Endothelial cell of umbilical vein (primary cell): ENCODE measurements at regions not wholly inside any gene's neighbourhood (a gene's known extent, or its start where the extent isn't known, plus 50 kb on each side); places are given as distances from the start of the nearest gene placed in this dataset.

Experiments used
- BruUV-seq: library from RNA; stranded (reverse); fragments of 400-500 nt; replicated peaks from 2 replicates; lab custom pipeline; 2021; lab: Mats Ljungman, UMichigan
- CTCF ChIA-PET: fragments of 300-600, 350-600 bp; sonication (Branson Sonifier 250); formaldehyde crosslinking; loops from one replicate; lab custom pipeline; 2021; ENCODE audit warnings: antibody characterized with exemption, inconsistent platforms; lab: Charles Lee
- POLR2A ChIA-PET: fragments of 300-600, 350-600 bp; sonication (Branson Sonifier 250); formaldehyde crosslinking; loops from one replicate; lab custom pipeline; 2021; ENCODE audit warnings: antibody characterized with exemption, inconsistent platforms; lab: Charles Lee
- DNase-seq: peaks from one replicate; pipeline ENCODE4 v3.0.0-alpha.2; 2011; ENCODE audit warnings: low read depth, low spot score
- FAIRE-seq: peaks from 2 replicates; lab custom pipeline; 2011; peaks lifted over from hg19 to GRCh38; lab: Jason Lieb, UNC
- H2AFZ ChIP-seq: 2 replicates; pipeline ENCODE4 v1.6.0; 2012; ENCODE audit warnings: low read depth, low read length, control low read depth, inconsistent platforms
- H3K27ac ChIP-seq: 2 replicates; pipeline ENCODE4 v1.5.1; 2011; ENCODE audit warnings: low read depth, mild to moderate bottlenecking, control low read depth, low read length, moderate library complexity; ENCODE audit not compliant: insufficient read depth
- H3K27me3 ChIP-seq, 2 experiments: 2 replicates each; pipeline versions ENCODE4 v1.6.0 to v1.6.1; 2011; ENCODE audit warnings: low read length in 2 of 2, mixed read lengths in 1 of 2; ENCODE audit not compliant: control insufficient read depth in 2 of 2, insufficient read depth in 2 of 2
- H3K36me3 ChIP-seq, 2 experiments: 2 replicates in 1 of 2; 3 replicates in 1 of 2; pipeline ENCODE4 v1.5.1; 2011; ENCODE audit warnings: low read length in 2 of 2, mild to moderate bottlenecking in 1 of 2, moderate library complexity in 1 of 2; ENCODE audit not compliant: control insufficient read depth in 2 of 2, insufficient read depth in 2 of 2; ENCODE audit errors: extremely low read depth in 1 of 2
- H3K4me1 ChIP-seq: 3 replicates; pipeline ENCODE4 v1.5.1; 2011; ENCODE audit warnings: mild to moderate bottlenecking, low read length; ENCODE audit not compliant: control insufficient read depth, insufficient read depth; ENCODE audit errors: extremely low read depth
- H3K4me2 ChIP-seq: 2 replicates; pipeline ENCODE4 v1.6.1; 2011; ENCODE audit warnings: low read length, control low read depth, mixed read lengths; ENCODE audit not compliant: insufficient read depth
- H3K4me3 ChIP-seq, 3 experiments: fragments of 200-600 bp in 1 of 3; sonication (generic), shearing (Covaris generic) in 1 of 3; replicated peaks in 1 of 3; 2 replicates each; pipeline ENCODE4 v1.5.1; 2011 to 2016; ENCODE audit warnings: control low read depth in 3 of 3, low read length in 3 of 3, mild to moderate bottlenecking in 2 of 3, inconsistent platforms in 1 of 3, low read depth in 1 of 3, moderate library complexity in 1 of 3; ENCODE audit not compliant: insufficient read depth in 1 of 3
- H3K79me2 ChIP-seq: 2 replicates; pipeline ENCODE4 v1.6.0; 2012; ENCODE audit warnings: low read length, inconsistent platforms; ENCODE audit not compliant: control insufficient read depth, insufficient read depth
- H3K9ac ChIP-seq: replicated peaks from 2 replicates; pipeline ENCODE3; 2011; ENCODE audit warnings: low read length, control low read depth; ENCODE audit not compliant: insufficient read depth; ENCODE audit errors: extremely low read depth
- H3K9me1 ChIP-seq: replicated peaks from 3 replicates; pipeline ENCODE4 v1.6.0; 2011; ENCODE audit warnings: mild to moderate bottlenecking, low read length; ENCODE audit not compliant: control insufficient read depth, insufficient read depth; ENCODE audit errors: extremely low read depth
- H3K9me3 ChIP-seq: replicated peaks from 2 replicates; pipeline ENCODE4 v1.5.1; 2012; ENCODE audit warnings: low read length, inconsistent platforms; ENCODE audit not compliant: control insufficient read depth, insufficient read depth
- H4K20me1 ChIP-seq: replicated peaks from 2 replicates; pipeline ENCODE3; 2011; ENCODE audit warnings: mild to moderate bottlenecking, low read length; ENCODE audit not compliant: control insufficient read depth, insufficient read depth; ENCODE audit errors: extremely low read depth
- CTCF ChIP-seq, 2 donors: IDR thresholded peaks; 1 replicate in 1 of 2; 2 replicates in 1 of 2; pipeline ENCODE4 v1.5.1; 2011; ENCODE audit warnings: low read length in 2 of 2, mild to moderate bottlenecking in 2 of 2, moderate library complexity in 2 of 2, control low read depth in 1 of 2, inconsistent platforms in 1 of 2, low read depth in 1 of 2; ENCODE audit not compliant: insufficient read depth in 1 of 2; ENCODE audit errors: extremely low read depth in 1 of 2
- EZH2 ChIP-seq: IDR thresholded peaks from 2 replicates; pipeline ENCODE4 v1.6.1; 2012; ENCODE audit warnings: borderline replicate concordance, low read depth, mild to moderate bottlenecking, moderate library complexity, low read length, inconsistent platforms; ENCODE audit not compliant: severe bottlenecking
- FOS ChIP-seq: IDR thresholded peaks from 2 replicates; pipeline ENCODE4 v1.6.1; 2011; ENCODE audit warnings: mild to moderate bottlenecking, low read length, moderate library complexity, borderline replicate concordance; ENCODE audit not compliant: insufficient read depth
- JUN ChIP-seq: IDR thresholded peaks from 2 replicates; pipeline ENCODE4 v1.6.1; 2011; ENCODE audit warnings: borderline replicate concordance, low read depth; ENCODE audit not compliant: insufficient read length, insufficient read depth
- MYC ChIP-seq: IDR thresholded peaks from one replicate; pipeline ENCODE4 v1.6.1; 2011; ENCODE audit warnings: mild to moderate bottlenecking, low read depth, low read length
- POLR2AphosphoS5 ChIP-seq: IDR thresholded peaks from 2 replicates; pipeline ENCODE4 v1.6.1; 2012; ENCODE audit warnings: low read depth, mild to moderate bottlenecking, control low read depth, low read length, moderate library complexity; ENCODE audit not compliant: insufficient read depth
- dilution Hi-C: fragments of 300-500 bp; cut with MboI; formaldehyde crosslinking; loops from one replicate; pipeline ENCODE4 v1.15.0; 2019; ENCODE audit warnings: low sequenced_read_pairs; ENCODE audit not compliant: extremely low pct_ligation_motif_present
- intact Hi-C: fragments of 100-400 bp; cut with micrococcal nuclease; formaldehyde crosslinking; loops from one replicate; pipeline ENCODE4 v1.10.0; 2022

- H3K9ac ChIP-seq = peak overlapping the region; percentile 37
- dilution Hi-C loops (no loop called here), intact Hi-C loops (loop anchor here (1.0 to 5.0 kb wide), 3 partner anchors 19 to 585 kb away; partner anchors contain the start of genes PDZD8 and RAB11FIP2)
- TF ChIP-seq CTCF (IDR thresholded peaks at IDR 0.05; ENCODE audit: extremely low read depth in 1 of 2, insufficient read depth in 1 of 2, low read depth in 1 of 2, low read length in 2 of 2) = peak in 1 of 2 donors; percentile 25
- no peak for TF ChIP-seq EZH2
- no TSS peak for BruUV-seq
- no peaks in the 10 kb centered on the region for H3K79me2 ChIP-seq
- H3K4me2 ChIP-seq = peak overlapping the region; percentile 26
- H3K27me3 ChIP-seq = peaks cover 0 to 2% of the 10 kb centered on the region in 2 experiments
- H3K9me3 ChIP-seq = no peaks in the 10 kb centered on the region
- FAIRE-seq (no peak), DNase-seq (no peak)
- H3K4me3 ChIP-seq = no peak overlapping the region
- H3K36me3 ChIP-seq = no peaks in the 10 kb centered on the region
- H3K27ac ChIP-seq = peak overlapping the region; percentile 89
- ChIA-PET POLR2A (interaction anchor here (0.7 to 1.1 kb wide), 2 partner anchors 13 to 20 kb away, joined by 3 to 4 read pairs; no protein-coding TSS in a partner anchor), CTCF (interaction anchor here (1.0 to 9.7 kb wide), 7 partner anchors 12 to 246 kb away, joined by 4 to 190 read pairs (median 12); no protein-coding TSS in a partner anchor)
- H4K20me1 ChIP-seq = no peaks in the 10 kb centered on the region
- peaks cover 33% of the 10 kb centered on the region for H3K4me1 ChIP-seq
- H2AFZ ChIP-seq = peak overlapping the region; percentile 60
- H3K9me1 ChIP-seq = no peaks in the 10 kb centered on the region
These were observed 80.1 kb upstream of the EMX2 start for GRCh38 chr10:117462424-117462792.

- DNase-seq (peak; percentile 95), FAIRE-seq (peak; percentile 95)
- H3K4me2 ChIP-seq = peak overlapping the region; percentile 26
These were observed 80.7 kb upstream of the EMX2 start for GRCh38 chr10:117461766-117462423.

More at GRCh38 chr10:117461766-117462423, 80.7 kb upstream of the EMX2 start:
- Histone ChIP-seq H3K4me1 (peaks cover 38% of the 10 kb centered on the region), H4K20me1 (no peaks in the 10 kb centered on the region), H3K79me2 (no peaks in the 10 kb centered on the region), H3K27me3 (no peaks in the 10 kb centered on the region), H3K9ac (peak overlapping the region; percentile 59), H3K36me3 (no peaks in the 10 kb centered on the region), H2AFZ (peak overlapping the region; percentile 60), H3K9me1 (no peaks in the 10 kb centered on the region), H3K9me3 (no peaks in the 10 kb centered on the region), H3K27ac (peak overlapping the region; percentile 89), H3K4me3 (no peak overlapping the region)
- TF ChIP-seq FOS (peak; percentile 72), POLR2AphosphoS5 (peak; percentile 76), MYC (no peak), JUN (peak; percentile 69)
- ChIA-PET POLR2A (interaction anchor here (0.7 to 1.1 kb wide), 2 partner anchors 13 to 19 kb away, joined by 3 to 4 read pairs; no protein-coding TSS in a partner anchor), CTCF (interaction anchor here (0.8 to 9.7 kb wide), 11 partner anchors 9 to 245 kb away, joined by 3 to 190 read pairs (median 7); no protein-coding TSS in a partner anchor)
- dilution Hi-C loops = no loop called here
- BruUV-seq = TSS peak; percentile 83
- intact Hi-C loops = loop anchor here (1.0 to 5.0 kb wide), 3 partner anchors 19 to 585 kb away; partner anchors contain the start of genes PDZD8 and RAB11FIP2
